ENCODE measurements at regions not wholly inside any gene's neighbourhood (a gene's known extent, or its start where the extent isn't known, plus 50 kb on each side); places are given as distances from the start of the nearest gene placed in this dataset.

- no peak for TF ChIP-seq CTCF (IDR thresholded peaks at IDR 0.05 in 4 of 5, conservative IDR thresholded peaks at IDR 0.05 in 1 of 5)
- TF ChIP-seq POLR2A (IDR thresholded peaks at IDR 0.05), result no peak
Measured at GRCh38 chr5:171724468-171725204, 61.0 kb upstream of the SMIM23 start.

All from gastrocnemius medialis (tissue), 4 donors.